Caki2 (cell line): ENCODE measurements at regions not wholly inside any gene's neighbourhood (a gene's known extent, or its start where the extent isn't known, plus 50 kb on each side); places are given as distances from the start of the nearest gene placed in this dataset.
A peak's percentile ranks its signal among the peaks of the same experiment; 100 is the strongest.

Source experiments
- DNase-seq: peaks from one replicate; pipeline ENCODE4 v3.0.0-alpha.2; 2015; ENCODE audit warnings: low read depth
- in situ Hi-C: cut with HindIII; loops from 2 replicates; pipeline ENCODE4 v1.10.0; 2016; ENCODE audit warnings: low sequenced_read_pairs, low pct_unique_long_range_greater_than_20kb, mixed read lengths

- no peak for DNase-seq
- in situ Hi-C loops = no loop called here
These were observed 73.5 kb upstream of the ALDH1A1 start for GRCh38 chr9:73026375-73026774.

GRCh38 chr9:73024601-73025034 is 71.8 kb upstream of the ALDH1A1 start:
- in situ Hi-C loops = no loop called here
- no peak for DNase-seq

GRCh38 chr9:73023025-73023541 is 70.2 kb upstream of the ALDH1A1 start:
- DNase-seq = peak; percentile 61
- in situ Hi-C loops = no loop called here

- DNase-seq = no peak
- in situ Hi-C loops = no loop called here
These were observed 69.5 kb upstream of the ALDH1A1 start for GRCh38 chr9:73022353-73022752.

- in situ Hi-C loops = no loop called here
- no peak for DNase-seq
These were observed 68.0 kb upstream of the ALDH1A1 start for GRCh38 chr9:73020877-73021276.

GRCh38 chr9:73014011-73014410 is 61.2 kb upstream of the ALDH1A1 start:
- in situ Hi-C loops = no loop called here
- no peak for DNase-seq

- no peak for DNase-seq
- in situ Hi-C loops = no loop called here
These were observed 59.1 kb upstream of the ALDH1A1 start for GRCh38 chr9:73011956-73012355.

GRCh38 chr9:73011181-73011750 is 58.4 kb upstream of the ALDH1A1 start:
- in situ Hi-C loops = no loop called here
- no peak for DNase-seq

- DNase-seq = no peak
- in situ Hi-C loops = no loop called here
These were observed 56.9 kb upstream of the ALDH1A1 start for GRCh38 chr9:73009649-73010288.

GRCh38 chr9:73007966-73008672 is 55.3 kb upstream of the ALDH1A1 start:
- in situ Hi-C loops = no loop called here

GRCh38 chr9:73006986-73007385 is 54.1 kb upstream of the ALDH1A1 start:
- no peak for DNase-seq
- in situ Hi-C loops = no loop called here

More at GRCh38 chr9:73007966-73008672, 55.3 kb upstream of the ALDH1A1 start:
- DNase-seq = no peak
